HG02981 (cell line): ENCODE measurements at regions not wholly inside any gene's neighbourhood (a gene's known extent, or its start where the extent isn't known, plus 50 kb on each side); places are given as distances from the start of the nearest gene placed in this dataset.

ENCODE experiments used
- ATAC-seq: cut with Tn5 transposase; IDR thresholded peaks from one replicate; pipeline ENCODE4 v1.9.1; 2021; ENCODE audit warnings: mild to moderate bottlenecking, moderate library complexity; ENCODE audit not compliant: unreplicated experiment

DNA sequence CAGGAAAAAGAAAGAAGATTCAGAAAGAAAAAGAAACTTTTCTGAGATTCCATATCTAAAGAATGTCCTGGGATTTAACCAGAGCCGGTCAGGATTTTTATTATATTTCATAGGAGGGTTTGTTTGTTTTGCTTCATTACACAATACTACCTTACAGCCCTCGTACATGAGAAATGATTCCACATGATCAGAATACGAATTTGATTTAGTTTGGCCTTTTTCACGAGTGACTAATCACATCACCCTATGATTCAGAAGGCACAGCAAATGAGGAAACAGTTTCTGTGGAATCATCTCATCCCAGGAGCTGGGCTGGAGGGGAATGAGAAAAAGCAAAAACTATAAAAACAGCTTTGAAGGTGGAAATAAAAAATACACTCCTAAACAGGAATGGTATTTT, 54.7 kb upstream of the VWC2 start:
- ATAC-seq: no peak

DNA sequence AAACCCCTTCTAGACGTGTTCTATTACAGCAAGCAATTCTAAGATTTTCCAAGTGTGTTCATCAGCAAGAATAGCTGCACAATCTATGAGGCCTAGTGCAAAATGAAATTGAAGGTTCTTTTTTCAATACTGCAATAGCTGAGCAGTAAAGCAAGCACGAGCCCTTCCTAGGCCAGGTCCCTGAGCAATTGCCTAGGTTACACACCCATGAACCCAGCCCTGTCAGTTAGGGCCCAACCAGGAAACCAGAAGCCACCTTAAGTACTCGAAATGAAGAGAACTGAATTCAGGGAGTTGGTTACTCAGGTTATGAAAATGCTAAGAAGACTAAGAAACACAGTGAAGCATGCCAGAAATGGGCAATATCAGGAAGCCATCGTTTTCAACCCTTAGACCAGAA, 52.0 kb upstream of the VWC2 start:
- ATAC-seq: no peak
